Esophagus muscularis mucosa (tissue), 4 donors: ENCODE measurements at regions not wholly inside any gene's neighbourhood (a gene's known extent, or its start where the extent isn't known, plus 50 kb on each side); places are given as distances from the start of the nearest gene placed in this dataset.

ENCODE experiments used
- CTCF ChIP-seq, 3 experiments: fragments of 200-600 bp in 2 of 3; fragments of 450-650 bp in 1 of 3; sonication (generic) in 2 of 3; IDR thresholded peaks; one replicate each; pipeline ENCODE4 v1.5.1; 2017 to 2019; ENCODE audit warnings: antibody characterized with exemption in 3 of 3, mild to moderate bottlenecking in 2 of 3, moderate library complexity in 1 of 3
- EP300 ChIP-seq: sonication (generic); formaldehyde crosslinking; IDR thresholded peaks from one replicate; pipeline ENCODE4 v1.6.1; 2017; ENCODE audit warnings: antibody characterized with exemption
- POLR2A ChIP-seq: fragments of 450-650 bp; IDR thresholded peaks from one replicate; pipeline ENCODE4 v1.6.1; 2017; ENCODE audit warnings: antibody characterized with exemption, moderate library complexity, mild to moderate bottlenecking, low read depth
- POLR2AphosphoS5 ChIP-seq, 2 donors: sonication (generic); formaldehyde crosslinking; IDR thresholded peaks; one replicate each; pipeline ENCODE4 v1.6.1; 2017; ENCODE audit warnings: antibody characterized with exemption in 2 of 2

GRCh38 chr15:31510057-31510456 lies 183.4 kb downstream of the KLF13 start:
- no peak for TF ChIP-seq CTCF (IDR thresholded peaks at IDR 0.05)
- TF ChIP-seq POLR2AphosphoS5 (IDR thresholded peaks at IDR 0.05): no peak
- no peak for TF ChIP-seq EP300
- no peak for TF ChIP-seq POLR2A
